ENCODE measurements at regions not wholly inside any gene's neighbourhood (a gene's known extent, or its start where the extent isn't known, plus 50 kb on each side); places are given as distances from the start of the nearest gene placed in this dataset.

DNA sequence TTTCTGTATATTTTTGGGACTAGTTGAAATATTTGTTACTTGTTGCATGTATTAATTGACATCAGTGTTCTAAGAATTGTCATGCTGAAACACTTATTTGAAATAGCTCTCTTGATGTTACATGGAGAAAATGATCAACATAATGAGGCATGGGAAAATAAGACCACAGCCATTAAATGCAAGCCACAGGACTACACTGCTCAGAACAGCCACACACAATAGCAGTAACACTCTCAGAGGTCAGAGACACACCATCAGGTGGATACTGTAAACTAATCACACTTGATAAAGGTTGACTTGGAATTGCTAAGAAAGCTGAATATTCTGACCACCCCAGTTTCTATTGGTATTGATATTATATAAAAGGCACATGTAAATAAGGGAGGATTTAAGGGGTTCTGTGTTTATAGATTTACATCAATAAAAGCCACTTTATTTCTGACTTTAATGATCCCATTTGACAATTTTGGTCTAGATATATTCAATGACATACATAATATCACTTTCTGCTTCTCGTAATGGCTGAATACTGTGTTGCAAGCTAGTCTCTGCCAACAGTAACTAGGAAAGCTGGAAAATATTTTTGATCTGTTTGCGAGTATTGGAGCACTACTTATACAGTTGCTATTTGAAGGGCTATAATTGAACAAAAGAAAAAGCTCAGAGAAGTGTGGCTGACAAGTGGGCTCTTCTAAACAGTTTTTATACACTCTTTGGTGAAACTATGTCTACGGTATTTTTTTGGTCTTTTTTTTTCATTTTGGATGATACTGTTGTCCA lies 876.5 kb upstream of the INTU start:
- no peak overlapping the region for H3K4me3 ChIP-seq (ENCODE audit: low read depth, low read length)
- no peak overlapping the region for H3K27ac ChIP-seq
- H3K36me3 ChIP-seq: no peaks in the 10 kb centered on the region
- no peaks in the 10 kb centered on the region for H3K9me3 ChIP-seq (ENCODE audit: severe bottlenecking)
- H3K27me3 ChIP-seq (ENCODE audit: insufficient read depth, low read depth, severe bottlenecking): no peaks in the 10 kb centered on the region
- DNase-seq: no peak
- TF ChIP-seq, protein P1, sequence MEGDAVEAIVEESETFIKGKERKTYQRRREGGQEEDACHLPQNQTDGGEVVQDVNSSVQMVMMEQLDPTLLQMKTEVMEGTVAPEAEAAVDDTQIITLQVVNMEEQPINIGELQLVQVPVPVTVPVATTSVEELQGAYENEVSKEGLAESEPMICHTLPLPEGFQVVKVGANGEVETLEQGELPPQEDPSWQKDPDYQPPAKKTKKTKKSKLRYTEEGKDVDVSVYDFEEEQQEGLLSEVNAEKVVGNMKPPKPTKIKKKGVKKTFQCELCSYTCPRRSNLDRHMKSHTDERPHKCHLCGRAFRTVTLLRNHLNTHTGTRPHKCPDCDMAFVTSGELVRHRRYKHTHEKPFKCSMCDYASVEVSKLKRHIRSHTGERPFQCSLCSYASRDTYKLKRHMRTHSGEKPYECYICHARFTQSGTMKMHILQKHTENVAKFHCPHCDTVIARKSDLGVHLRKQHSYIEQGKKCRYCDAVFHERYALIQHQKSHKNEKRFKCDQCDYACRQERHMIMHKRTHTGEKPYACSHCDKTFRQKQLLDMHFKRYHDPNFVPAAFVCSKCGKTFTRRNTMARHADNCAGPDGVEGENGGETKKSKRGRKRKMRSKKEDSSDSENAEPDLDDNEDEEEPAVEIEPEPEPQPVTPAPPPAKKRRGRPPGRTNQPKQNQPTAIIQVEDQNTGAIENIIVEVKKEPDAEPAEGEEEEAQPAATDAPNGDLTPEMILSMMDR (IDR thresholded peaks at IDR 0.05; ENCODE audit: low read depth, low read length): no peak

DNA sequence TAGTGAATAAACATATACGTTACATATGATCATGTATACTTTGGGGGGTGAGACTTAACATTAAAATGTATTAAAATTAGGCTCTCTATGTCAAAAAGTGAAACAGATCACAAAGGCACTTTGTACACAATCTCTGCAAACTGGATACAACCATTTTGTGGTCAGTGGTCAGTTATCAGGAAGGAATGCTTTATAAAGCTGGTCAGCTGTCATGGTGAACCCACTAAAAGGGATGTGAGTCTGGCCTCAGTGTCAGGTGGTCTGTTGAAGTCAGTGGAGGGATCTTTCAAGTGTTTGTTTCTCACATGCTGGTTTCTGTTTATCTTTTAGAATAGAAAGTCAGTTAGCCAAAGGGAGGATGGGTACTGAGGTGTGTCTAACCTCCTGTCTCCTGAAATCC lies 875.5 kb upstream of the INTU start:
- no peak for DNase-seq
- Histone ChIP-seq H3K36me3 (no peaks in the 10 kb centered on the region), H3K4me3 (ENCODE audit: low read depth, low read length) (no peak overlapping the region), H3K27me3 (ENCODE audit: insufficient read depth, low read depth, severe bottlenecking) (no peaks in the 10 kb centered on the region), H3K9me3 (ENCODE audit: severe bottlenecking) (no peaks in the 10 kb centered on the region), H3K27ac (no peak overlapping the region)
- TF ChIP-seq, protein P1 (IDR thresholded peaks at IDR 0.05; ENCODE audit: low read depth, low read length): no peak

DNA sequence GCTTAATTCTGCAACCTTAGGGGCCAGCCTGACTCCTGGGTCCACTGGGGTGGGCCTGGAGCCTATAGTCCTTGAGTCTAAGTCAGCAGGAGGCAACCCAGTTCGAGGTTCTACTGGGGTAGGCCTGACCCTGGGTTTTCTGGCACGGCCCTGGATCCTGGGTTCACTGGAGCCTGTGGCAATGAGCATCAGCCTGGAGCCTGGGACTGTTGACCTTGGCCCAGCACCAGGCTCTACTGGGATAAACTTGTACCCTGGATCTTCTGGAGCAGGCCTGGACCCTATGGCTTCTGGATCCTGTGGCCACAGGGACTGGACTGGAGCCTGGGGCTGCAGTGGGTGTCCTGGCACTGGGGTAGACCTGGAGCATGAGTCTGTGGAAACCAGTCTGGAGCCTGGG lies 874.3 kb upstream of the INTU start:
- TF ChIP-seq, protein P1 (IDR thresholded peaks at IDR 0.05; ENCODE audit: low read depth, low read length): no peak
- Histone ChIP-seq H3K4me3 (ENCODE audit: low read depth, low read length) (no peak overlapping the region), H3K36me3 (no peaks in the 10 kb centered on the region), H3K27ac (no peak overlapping the region), H3K27me3 (ENCODE audit: insufficient read depth, low read depth, severe bottlenecking) (no peaks in the 10 kb centered on the region), H3K9me3 (ENCODE audit: severe bottlenecking) (no peaks in the 10 kb centered on the region)
- no peak for DNase-seq

GRCh38 chr4:126761947-126762662 lies 870.7 kb upstream of the INTU start:
- Histone ChIP-seq H3K27me3 (ENCODE audit: insufficient read depth, low read depth, severe bottlenecking) (no peaks in the 10 kb centered on the region), H3K36me3 (no peaks in the 10 kb centered on the region), H3K27ac (no peak overlapping the region), H3K4me3 (ENCODE audit: low read depth, low read length) (no peak overlapping the region), H3K9me3 (ENCODE audit: severe bottlenecking) (no peaks in the 10 kb centered on the region)
- TF ChIP-seq, protein P1 (IDR thresholded peaks at IDR 0.05; ENCODE audit: low read depth, low read length): no peak
- DNase-seq: no peak

GRCh38 chr4:126762663-126763247 lies 870.0 kb upstream of the INTU start:
- H3K27ac ChIP-seq: no peak overlapping the region
- no peak overlapping the region for H3K4me3 ChIP-seq (ENCODE audit: low read depth, low read length)
- H3K9me3 ChIP-seq (ENCODE audit: severe bottlenecking): no peaks in the 10 kb centered on the region
- no peak for DNase-seq
- TF ChIP-seq, protein P1 (IDR thresholded peaks at IDR 0.05; ENCODE audit: low read depth, low read length): no peak
- no peaks in the 10 kb centered on the region for H3K27me3 ChIP-seq (ENCODE audit: insufficient read depth, low read depth, severe bottlenecking)
- H3K36me3 ChIP-seq: no peaks in the 10 kb centered on the region
